GM18502 (cell line): ENCODE measurements at regions not wholly inside any gene's neighbourhood (a gene's known extent, or its start where the extent isn't known, plus 50 kb on each side); places are given as distances from the start of the nearest gene placed in this dataset.

Source experiments
- ATAC-seq: cut with Tn5 transposase; IDR thresholded peaks from one replicate; pipeline ENCODE4 v1.9.1; 2021; ENCODE audit warnings: mild to moderate bottlenecking; ENCODE audit not compliant: unreplicated experiment, poor library complexity

DNA sequence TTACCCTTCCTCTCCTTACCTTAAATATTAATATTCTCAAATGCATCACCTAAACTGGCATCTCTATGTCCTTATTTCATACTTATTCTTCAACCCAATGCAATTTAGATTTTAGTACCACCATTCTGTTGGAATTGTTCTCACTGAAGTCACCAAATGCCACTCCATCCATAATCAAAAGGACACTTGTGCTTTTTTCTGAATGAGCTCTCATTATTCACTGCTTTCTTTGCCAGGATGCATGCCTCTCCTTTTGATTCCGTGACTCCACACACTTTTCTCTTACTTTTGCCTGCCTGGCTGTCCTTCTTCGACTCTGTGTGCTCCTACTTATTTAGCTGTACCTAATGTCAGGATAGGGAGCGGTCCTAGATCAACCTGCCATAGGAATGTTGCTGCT is 633.1 kb upstream of the BOD1L1 start:
- no peak for ATAC-seq

- no peak for ATAC-seq
Measured at GRCh38 chr4:14262221-14262620, 634.7 kb upstream of the BOD1L1 start.

GRCh38 chr4:14264437-14264836 is 636.9 kb upstream of the BOD1L1 start:
- no peak for ATAC-seq

DNA sequence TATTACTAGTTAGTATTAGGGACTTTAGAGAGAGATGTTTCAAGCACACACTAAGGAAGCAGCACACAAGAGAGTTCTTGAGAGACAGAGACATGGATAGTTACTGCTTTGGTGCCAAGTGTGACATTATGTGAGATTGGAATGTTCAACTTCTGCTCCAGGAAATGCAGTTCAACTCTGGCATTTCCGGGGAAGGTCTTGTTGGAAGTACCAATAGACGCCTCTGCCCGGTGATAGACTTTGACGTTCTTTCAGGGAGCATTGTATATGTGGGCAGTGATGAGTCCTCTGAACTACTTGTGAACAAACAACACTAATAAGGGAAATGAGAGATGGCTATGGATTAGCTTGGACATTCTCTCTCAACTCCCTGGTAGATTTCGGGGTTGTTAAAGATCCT is 638.1 kb upstream of the BOD1L1 start:
- ATAC-seq: no peak

DNA sequence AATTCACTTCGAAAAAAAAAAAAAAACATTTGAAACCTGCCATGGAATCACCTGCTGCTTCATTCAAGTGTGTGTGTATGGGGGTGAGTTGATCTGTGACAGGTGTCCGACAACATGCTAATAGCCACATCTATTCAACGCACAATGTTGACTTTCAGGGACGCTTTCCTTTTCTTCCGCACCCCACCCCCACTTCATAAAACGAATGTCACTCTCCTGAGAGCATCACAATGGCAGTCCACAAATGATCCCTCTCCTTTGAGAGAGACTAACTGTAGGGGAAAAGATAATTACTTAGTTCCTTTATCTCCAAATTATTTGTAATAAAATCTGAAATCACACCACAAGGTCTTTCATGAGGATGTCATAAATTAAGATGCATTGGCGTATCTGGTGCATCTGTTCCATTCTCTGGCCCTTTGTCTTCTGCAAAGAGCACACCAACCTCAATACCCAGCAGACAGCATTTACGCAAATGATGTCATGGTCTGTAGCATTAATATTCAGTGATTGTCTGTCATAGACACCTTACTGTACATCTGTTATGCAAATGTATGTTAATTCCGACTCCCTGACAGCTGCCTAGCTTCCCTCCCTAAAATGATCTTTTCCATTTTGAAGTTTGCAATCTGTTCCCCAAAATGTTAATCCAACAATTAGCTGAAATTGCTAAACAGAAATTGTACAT is 640.0 kb upstream of the BOD1L1 start:
- ATAC-seq: no peak

GRCh38 chr4:14269824-14270223 is 642.3 kb upstream of the BOD1L1 start:
- ATAC-seq: no peak

GRCh38 chr4:14272206-14272605 is 644.7 kb upstream of the BOD1L1 start:
- ATAC-seq: no peak

- no peak for ATAC-seq
Measured at GRCh38 chr4:14277505-14277904, 650.0 kb upstream of the BOD1L1 start.

DNA sequence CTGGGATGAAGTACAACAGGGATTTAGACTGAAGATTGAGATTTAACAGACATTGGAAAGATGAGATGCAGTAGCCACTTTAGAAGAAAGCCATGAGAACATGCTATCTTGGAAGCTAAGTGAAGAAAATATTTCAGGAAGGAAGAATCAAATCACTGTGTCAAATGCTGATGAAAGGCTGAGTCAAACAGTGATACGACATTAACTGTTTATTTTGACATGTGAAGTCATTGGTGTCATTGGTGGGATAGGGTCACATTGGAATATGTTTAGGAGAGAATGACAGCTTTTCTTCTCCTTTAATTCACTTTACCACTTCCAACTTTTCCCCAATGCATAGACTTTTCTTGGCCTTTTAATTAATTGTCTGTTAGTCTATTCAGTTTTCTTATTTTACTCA is 653.0 kb upstream of the BOD1L1 start:
- ATAC-seq: no peak

DNA sequence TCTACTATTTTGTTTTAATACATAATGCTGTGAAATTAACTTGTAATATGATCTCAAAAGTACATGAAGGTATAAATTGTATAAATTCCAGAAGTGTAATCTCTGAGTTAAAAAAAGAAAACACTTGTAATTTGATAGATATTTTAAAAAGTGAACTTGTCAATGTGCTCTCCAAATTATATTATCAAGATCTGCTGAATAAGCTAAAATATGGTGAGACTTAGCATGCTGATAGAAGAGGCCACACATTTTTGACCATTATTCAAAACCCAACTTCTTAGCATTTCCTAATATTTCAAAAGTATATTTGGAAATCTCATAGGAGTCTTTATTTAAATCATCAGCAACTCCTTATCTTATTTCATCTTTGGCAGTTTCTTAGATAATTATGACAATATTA is 657.1 kb upstream of the BOD1L1 start:
- no peak for ATAC-seq

GRCh38 chr4:14289708-14290107 is 662.2 kb upstream of the BOD1L1 start:
- no peak for ATAC-seq

- ATAC-seq: no peak
Measured at GRCh38 chr4:14293582-14293981, 666.1 kb upstream of the BOD1L1 start.

GRCh38 chr4:14294611-14295010 is 667.1 kb upstream of the BOD1L1 start:
- ATAC-seq: no peak

- ATAC-seq: no peak
Measured at GRCh38 chr4:14299166-14299565, 671.6 kb upstream of the BOD1L1 start.

GRCh38 chr4:14302021-14302420 is 674.5 kb upstream of the BOD1L1 start:
- no peak for ATAC-seq

GRCh38 chr4:14303856-14304255 is 676.3 kb upstream of the BOD1L1 start:
- ATAC-seq: no peak

DNA sequence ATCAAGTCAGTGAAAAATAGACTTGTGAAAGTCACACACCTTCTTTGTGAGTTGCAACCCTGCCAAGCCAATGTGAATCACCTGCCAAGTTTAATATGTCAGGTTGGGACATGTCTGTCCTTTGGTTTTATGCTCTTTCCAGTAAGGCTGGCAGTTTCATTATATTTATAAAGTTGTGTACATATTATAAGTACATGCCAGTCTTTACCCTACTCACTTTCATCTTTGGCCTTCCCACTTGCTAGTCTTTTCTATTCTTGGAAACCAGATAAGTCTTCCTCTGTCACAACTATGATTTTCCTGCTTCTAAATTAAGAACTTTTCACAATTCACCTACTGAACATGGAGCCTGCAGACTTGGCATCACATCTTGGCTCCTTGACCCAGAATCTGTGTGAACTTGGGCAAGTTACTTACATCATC is 680.7 kb upstream of the BOD1L1 start:
- no peak for ATAC-seq

- no peak for ATAC-seq
Measured at GRCh38 chr4:14309431-14309830, 681.9 kb upstream of the BOD1L1 start.

DNA sequence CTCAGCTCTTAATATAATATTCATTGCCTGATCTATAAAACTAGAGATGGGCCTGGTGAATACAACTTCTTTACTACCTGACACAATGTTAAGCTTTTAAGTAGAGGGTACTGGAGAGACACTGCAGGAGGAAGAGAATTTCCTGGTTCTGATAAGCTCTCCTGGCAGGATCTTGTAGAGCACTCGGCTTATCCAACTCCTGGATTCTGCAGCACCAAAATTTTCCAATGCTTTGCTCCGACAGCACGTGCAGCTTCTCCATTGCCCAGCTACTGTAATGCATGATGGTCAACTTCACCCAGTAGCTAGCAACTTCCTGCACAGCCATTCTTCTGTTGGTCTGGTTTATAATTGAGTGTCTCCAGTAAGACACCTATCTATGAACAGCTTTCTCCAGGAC is 686.2 kb upstream of the BOD1L1 start:
- no peak for ATAC-seq

- ATAC-seq: no peak
Measured at GRCh38 chr4:14315129-14315528, 687.2 kb upstream of the CPEB2 start.

- no peak for ATAC-seq
Measured at GRCh38 chr4:14317351-14317750, 684.9 kb upstream of the CPEB2 start.

- ATAC-seq: no peak
Measured at GRCh38 chr4:14318671-14319070, 683.6 kb upstream of the CPEB2 start.

DNA sequence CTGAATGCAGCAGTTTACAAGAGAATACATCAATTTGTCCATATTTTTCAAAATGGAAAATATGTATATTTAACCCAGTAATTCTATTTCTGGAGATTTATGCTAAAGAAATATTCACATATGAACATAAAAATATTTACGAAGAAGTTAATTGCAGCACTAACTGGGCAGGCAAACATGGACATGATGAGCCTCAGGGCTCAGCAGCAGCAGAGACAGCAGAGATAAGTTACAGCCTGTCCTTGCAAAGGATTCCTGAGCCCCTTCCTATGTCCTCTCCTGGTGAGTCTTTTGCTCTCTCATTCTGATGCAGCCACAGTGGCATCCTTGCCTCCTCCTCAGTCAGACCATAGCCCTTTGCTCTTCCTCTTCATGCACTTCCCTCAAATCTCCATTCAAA is 680.6 kb upstream of the CPEB2 start:
- ATAC-seq: no peak
